ENCODE measurements at regions not wholly inside any gene's neighbourhood (a gene's known extent, or its start where the extent isn't known, plus 50 kb on each side); places are given as distances from the start of the nearest gene placed in this dataset.

DNA sequence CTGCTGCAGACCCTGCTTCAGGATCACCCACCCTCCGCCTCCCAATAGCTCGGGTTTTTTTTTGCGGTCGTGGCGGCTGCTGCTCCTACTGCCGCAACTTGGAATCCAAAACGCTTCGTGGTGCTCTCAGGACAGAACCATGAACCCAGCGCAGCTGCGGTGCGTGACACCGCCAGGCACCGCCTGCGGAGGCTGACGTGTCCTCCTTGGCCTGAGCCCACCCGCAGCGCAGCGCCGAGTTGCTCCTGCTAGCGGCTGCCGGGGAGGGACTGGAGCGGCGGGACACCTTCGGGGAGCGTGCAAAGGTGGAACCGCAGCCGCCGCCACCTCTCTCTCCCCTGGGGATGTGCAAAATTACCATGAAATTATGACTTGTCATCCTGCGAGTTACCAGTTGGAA, 1893.0 kb downstream of the TP53TG3F start:
- DNase-seq (ENCODE audit: low read depth in 4 of 4, low spot score in 3 of 4), result no peak

DNA sequence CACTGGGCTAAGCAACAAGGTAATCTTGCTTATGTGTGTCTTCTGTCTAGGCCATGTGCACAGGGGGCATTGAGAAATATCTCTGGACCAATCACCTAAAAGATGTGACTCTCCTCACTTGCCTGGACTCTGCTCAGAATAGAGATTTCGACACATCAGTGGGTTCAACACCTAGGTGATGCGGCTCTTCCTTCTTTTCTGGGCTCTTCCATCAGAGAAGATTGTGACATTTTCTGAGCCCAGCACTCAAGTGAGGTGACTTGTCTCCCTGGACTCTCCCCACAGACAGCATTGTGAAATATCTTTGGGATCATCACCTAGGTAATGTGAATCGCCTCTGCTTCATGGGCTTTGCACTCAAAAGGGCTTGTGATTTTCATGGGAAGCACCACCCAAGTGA, 1904.1 kb downstream of the TP53TG3F start:
- DNase-seq (ENCODE audit: low read depth in 4 of 4, low spot score in 3 of 4), result no peak

DNA sequence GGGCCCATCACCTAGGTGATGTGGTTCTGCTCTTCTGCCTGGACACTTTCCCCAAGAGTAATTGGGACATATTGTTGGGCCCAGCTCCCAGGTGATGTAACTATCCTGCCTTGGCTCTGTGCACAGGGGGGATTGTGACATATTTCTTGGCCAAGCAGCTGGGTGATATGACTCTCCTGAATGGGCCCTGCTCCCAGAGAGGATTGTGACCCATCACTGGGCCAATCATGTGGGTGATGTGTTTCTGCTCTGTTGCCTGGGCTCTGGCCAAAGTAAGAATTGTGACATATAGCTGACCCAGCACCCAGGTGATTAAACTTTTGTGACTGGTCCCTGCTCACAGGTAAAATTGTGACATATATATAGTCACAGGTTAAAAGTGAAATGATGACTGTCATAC, 1904.9 kb downstream of the TP53TG3F start:
- DNase-seq (ENCODE audit: low read depth in 4 of 4, low spot score in 3 of 4), result no peak

- DNase-seq (ENCODE audit: low read depth in 4 of 4, low spot score in 3 of 4), result no peak
Observed at GRCh38 chr16:35365675-35366074, 1906.3 kb downstream of the TP53TG3F start.

DNA sequence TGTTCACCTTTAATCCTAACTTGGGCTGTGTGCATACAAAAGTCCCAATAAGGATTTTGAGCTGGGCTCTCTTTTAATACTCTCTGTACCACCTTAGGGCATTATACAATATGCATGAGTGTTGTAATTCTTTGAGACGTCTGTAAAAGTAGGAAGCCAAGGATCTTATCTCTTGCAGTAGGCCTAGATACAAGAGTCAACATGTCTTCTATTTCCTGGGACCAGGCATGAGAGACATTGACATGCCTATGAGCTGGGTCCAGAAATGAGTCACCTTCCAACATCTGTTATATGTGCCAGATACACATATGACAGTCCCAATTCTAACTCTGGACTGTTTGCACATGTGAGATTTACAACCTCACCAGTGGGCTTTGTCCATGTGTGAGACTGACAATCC, 1911.2 kb downstream of the TP53TG3F start:
- DNase-seq (ENCODE audit: low read depth in 4 of 4, low spot score in 3 of 4), result no peak

DNA sequence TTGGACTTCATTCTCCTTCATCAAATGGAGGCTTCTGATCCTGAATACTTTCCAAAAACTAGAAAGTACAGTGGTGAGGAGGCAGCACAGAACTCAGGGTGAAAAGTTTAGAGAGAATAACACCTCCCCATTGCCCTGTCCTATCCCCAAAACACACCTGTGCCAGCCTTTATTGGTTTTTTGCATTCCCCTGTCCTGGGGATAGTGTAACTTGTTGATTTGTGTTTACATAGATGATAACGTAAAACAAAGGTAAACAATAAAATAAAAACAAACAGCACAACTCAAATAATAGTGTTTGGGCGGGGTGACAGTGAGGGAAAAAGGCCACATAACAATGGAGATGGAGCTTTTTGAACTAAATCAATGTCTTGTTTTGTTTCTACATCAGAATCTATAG, 1917.7 kb downstream of the TP53TG3F start:
- DNase-seq (ENCODE audit: low read depth in 4 of 4, low spot score in 3 of 4), result no peak

DNA sequence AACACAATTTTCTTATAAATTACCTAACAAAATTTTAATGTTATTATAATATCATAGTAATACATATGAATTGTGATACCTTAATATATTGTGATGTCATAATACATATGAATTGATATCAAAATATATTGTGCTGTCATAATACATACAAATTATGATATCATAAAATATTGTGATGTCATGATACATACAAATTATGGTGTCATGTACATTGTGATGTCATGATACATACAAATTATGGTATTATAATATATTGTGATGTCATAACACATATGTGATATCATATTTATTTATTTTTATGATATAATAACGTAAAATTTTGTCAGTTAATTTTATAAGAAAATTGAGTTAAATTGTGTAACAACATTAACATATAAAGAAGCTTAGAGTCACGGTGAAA, 1927.2 kb downstream of the TP53TG3F start:
- no peak for DNase-seq (ENCODE audit: low read depth in 4 of 4, low spot score in 3 of 4)

GRCh38 chr16:35391328-35391727, 1931.9 kb downstream of the TP53TG3F start:
- peak in 2 of 4 donors; percentile 0 to 12 for DNase-seq (ENCODE audit: low read depth in 4 of 4, low spot score in 3 of 4)

GRCh38 chr16:35398180-35398579, 1938.8 kb downstream of the TP53TG3F start:
- no peak for DNase-seq (ENCODE audit: low read depth in 4 of 4, low spot score in 3 of 4)

DNA sequence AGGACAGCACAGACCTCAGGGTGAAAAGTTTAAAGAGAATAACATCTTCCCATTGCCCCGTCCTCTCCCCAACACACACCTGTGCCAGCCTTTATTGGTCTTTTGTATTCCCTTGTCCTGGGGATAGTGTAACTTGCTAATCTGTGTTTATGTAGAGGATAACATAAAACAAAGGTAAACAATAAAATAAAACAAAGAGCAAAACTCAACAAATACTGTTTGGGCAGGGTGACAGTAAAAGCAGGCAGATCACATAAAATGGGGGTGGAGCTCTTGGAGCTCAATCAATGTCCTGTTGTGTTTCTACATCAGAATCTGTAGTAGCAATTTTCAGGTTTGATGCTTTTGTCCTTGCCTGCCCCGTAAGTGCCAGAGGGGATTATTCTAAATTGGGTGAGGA, 1939.7 kb downstream of the TP53TG3F start:
- no peak for DNase-seq (ENCODE audit: low read depth in 4 of 4, low spot score in 3 of 4)

DNA sequence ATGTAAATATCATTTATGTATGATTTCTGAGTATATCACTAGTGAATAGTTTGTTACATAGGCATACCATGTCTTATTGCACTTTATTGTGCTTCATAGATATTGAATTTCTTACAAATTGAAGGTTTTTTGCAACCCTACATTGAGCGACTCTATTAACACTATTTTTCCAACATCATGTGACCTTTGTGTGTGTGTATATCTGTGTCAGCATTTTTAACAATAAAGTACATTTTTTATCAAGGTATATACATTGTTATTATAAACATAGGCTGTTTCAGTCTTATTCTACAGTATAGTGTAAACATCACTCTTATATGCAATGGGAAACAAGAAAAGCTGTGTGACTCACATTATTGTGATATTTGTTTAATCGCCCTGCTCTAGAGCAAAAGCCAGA, 1944.9 kb downstream of the TP53TG3F start:
- DNase-seq (ENCODE audit: low read depth in 4 of 4, low spot score in 3 of 4), result no peak

DNA sequence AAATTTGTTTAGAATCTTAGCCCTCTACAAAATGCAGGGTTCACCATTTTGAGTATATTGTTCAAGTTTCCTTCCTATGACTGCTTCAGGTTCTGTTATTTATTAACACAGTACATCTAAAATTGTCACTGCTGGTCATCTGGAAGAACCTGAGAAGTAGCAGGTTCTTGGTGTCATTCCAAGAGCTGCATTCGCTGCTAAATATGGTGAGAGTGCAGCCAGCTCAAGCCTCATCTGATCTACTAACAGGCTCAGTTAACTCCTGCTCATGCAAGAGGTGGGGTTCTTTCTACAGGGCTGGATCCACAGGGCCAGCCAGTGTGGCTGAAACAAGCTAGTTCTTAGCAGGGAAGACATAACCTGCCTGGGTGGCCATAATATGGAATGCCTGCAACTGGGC, 1946.1 kb downstream of the TP53TG3F start:
- no peak for DNase-seq (ENCODE audit: low read depth in 4 of 4, low spot score in 3 of 4)

DNA sequence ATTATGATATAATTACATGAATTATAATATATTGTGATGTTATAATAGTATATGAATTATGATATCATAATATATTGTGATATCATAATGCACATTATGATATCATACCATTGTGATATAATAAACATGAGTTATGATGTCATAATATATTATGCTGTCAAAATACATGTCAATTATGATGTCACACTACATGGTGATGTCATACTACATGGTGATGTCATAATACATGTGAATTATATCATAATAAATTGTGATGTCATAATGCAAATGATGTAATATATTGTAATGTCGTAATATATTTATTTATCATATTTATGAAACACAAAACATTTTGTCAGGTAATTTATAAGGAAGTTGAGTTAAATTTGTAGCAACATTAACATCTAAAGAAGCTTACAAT, 1950.1 kb downstream of the TP53TG3F start:
- DNase-seq (ENCODE audit: low read depth in 4 of 4, low spot score in 3 of 4), result no peak

- no peak for DNase-seq (ENCODE audit: low read depth in 4 of 4, low spot score in 3 of 4)
Observed at GRCh38 chr16:35410438-35410837, 1951.0 kb downstream of the TP53TG3F start.

DNA sequence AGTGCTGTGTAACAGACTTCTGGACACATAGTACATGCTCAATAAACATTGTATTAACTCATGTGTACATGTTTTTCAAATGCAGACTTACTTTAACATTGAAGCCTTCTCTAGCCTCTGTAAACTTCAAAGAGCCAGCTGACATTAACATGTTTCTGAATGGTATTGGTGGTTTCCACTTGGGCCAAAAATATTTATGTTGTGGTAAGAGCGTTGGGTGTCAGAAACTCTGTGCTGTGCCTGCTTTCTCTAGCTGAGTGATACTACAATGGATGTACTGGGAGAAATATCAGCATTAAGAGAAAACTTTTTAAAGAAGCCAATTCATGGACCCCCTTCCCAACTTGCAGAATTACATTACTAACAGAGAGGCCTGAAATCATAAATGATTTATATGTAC, 1951.7 kb downstream of the TP53TG3F start:
- DNase-seq (ENCODE audit: low read depth in 4 of 4, low spot score in 3 of 4), result no peak

- no peak for DNase-seq (ENCODE audit: low read depth in 4 of 4, low spot score in 3 of 4)
Observed at GRCh38 chr16:35414139-35414538, 1954.7 kb downstream of the TP53TG3F start.

- DNase-seq (ENCODE audit: low read depth in 4 of 4, low spot score in 3 of 4), result no peak
Observed at GRCh38 chr16:35414563-35414962, 1955.2 kb downstream of the TP53TG3F start.

GRCh38 chr16:35425270-35425669, 1965.9 kb downstream of the TP53TG3F start:
- no peak for DNase-seq (ENCODE audit: low read depth in 4 of 4, low spot score in 3 of 4)

GRCh38 chr16:35431829-35432663, 1972.6 kb downstream of the TP53TG3F start:
- DNase-seq (ENCODE audit: low read depth in 4 of 4, low spot score in 3 of 4), result no peak

- no peak for DNase-seq (ENCODE audit: low read depth in 4 of 4, low spot score in 3 of 4)
Observed at GRCh38 chr16:35440875-35441274, 1981.5 kb downstream of the TP53TG3F start.

GRCh38 chr16:35447010-35447558, 1987.7 kb downstream of the TP53TG3F start:
- no peak for DNase-seq (ENCODE audit: low read depth in 4 of 4, low spot score in 3 of 4)

- DNase-seq (ENCODE audit: low read depth in 4 of 4, low spot score in 3 of 4), result no peak
Observed at GRCh38 chr16:35449663-35450062, 1990.3 kb downstream of the TP53TG3F start.

- DNase-seq (ENCODE audit: low read depth in 4 of 4, low spot score in 3 of 4), result no peak
Observed at GRCh38 chr16:35450648-35451047, 1991.2 kb downstream of the TP53TG3F start.
